ENCODE measurements at regions not wholly inside any gene's neighbourhood (a gene's known extent, or its start where the extent isn't known, plus 50 kb on each side); places are given as distances from the start of the nearest gene placed in this dataset.

- no peak for TF ChIP-seq EZH2phosphoT487 (IDR thresholded peaks at IDR 0.05; ENCODE audit: low read depth)
- TF ChIP-seq CTCF (IDR thresholded peaks at IDR 0.05; ENCODE audit: low read depth, low read length), result no peak
These were observed 241.8 kb downstream of the C16orf95 start for GRCh38 chr16:87075319-87075860.
